RWPE2 (cell line): ENCODE measurements at regions not wholly inside any gene's neighbourhood (a gene's known extent, or its start where the extent isn't known, plus 50 kb on each side); places are given as distances from the start of the nearest gene placed in this dataset.

Source experiments
- ATAC-seq: fragments of 200-7000 bp; cut with Tn5 transposase; 3 replicates; pipeline ENCODE4 v1.9.1; 2021; ENCODE audit warnings: low read depth
- DNase-seq: peaks from one replicate; pipeline ENCODE4 v3.0.0-alpha.2; 2020; ENCODE audit warnings: low spot score
- H3K27ac ChIP-seq: fragments of 450-650 bp; 2 replicates; pipeline ENCODE4 v1.5.1; 2017; ENCODE audit warnings: mild to moderate bottlenecking; ENCODE audit not compliant: poor library complexity, severe bottlenecking
- H3K27me3 ChIP-seq: fragments of 250-450 bp; sonication (Bioruptor Pico); 2 replicates; pipeline ENCODE4 v1.5.1; 2021; ENCODE audit warnings: mild to moderate bottlenecking, moderate library complexity; ENCODE audit not compliant: insufficient read depth, poor library complexity, severe bottlenecking
- H3K36me3 ChIP-seq: fragments of 250-450 bp; sonication (Bioruptor Pico); 2 replicates; pipeline ENCODE4 v1.5.1; 2020; ENCODE audit warnings: low read depth, mild to moderate bottlenecking, moderate library complexity
- H3K4me1 ChIP-seq: fragments of 250-450 bp; sonication (Bioruptor Pico); 2 replicates; pipeline ENCODE4 v1.5.1; 2021; ENCODE audit warnings: mild to moderate bottlenecking, moderate library complexity; ENCODE audit not compliant: insufficient read depth, poor library complexity, severe bottlenecking
- H3K4me3 ChIP-seq: fragments of 250-450 bp; sonication (Bioruptor Pico); 2 replicates; pipeline ENCODE4 v1.5.1; 2021; ENCODE audit warnings: mild to moderate bottlenecking, moderate library complexity; ENCODE audit not compliant: severe bottlenecking
- H3K9me3 ChIP-seq: fragments of 250-450 bp; sonication (Bioruptor Pico); 2 replicates; pipeline ENCODE4 v1.5.1; 2021; ENCODE audit warnings: mild to moderate bottlenecking, moderate library complexity; ENCODE audit not compliant: severe bottlenecking
- TF ChIP-seq, protein P1 (sequence below): fragments of 450-650 bp; IDR thresholded peaks from one replicate; pipeline ENCODE4 v1.5.1; 2017; ENCODE audit warnings: mild to moderate bottlenecking, moderate library complexity; ENCODE audit not compliant: poor library complexity, severe bottlenecking

DNA sequence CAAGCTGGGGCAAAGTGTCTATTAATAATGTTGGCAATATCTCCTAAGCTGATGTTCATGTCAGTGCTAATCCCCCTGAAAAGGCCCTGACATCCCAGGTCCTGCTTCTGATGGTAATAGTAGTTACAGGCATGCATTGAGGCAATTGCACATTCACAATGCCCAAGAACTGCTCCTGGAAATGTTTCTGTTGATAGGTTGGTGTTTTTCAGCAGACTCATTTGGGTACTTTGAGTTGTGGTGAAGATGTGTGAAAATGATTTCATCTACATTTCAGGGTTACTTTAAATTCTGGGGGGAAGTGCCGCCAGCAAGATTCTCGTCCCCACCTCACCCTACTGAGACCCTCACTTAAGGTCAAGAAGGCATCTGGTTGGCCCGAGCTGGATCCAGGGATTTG is 92.9 kb downstream of the BBS10 start:
- TF ChIP-seq, protein P1, sequence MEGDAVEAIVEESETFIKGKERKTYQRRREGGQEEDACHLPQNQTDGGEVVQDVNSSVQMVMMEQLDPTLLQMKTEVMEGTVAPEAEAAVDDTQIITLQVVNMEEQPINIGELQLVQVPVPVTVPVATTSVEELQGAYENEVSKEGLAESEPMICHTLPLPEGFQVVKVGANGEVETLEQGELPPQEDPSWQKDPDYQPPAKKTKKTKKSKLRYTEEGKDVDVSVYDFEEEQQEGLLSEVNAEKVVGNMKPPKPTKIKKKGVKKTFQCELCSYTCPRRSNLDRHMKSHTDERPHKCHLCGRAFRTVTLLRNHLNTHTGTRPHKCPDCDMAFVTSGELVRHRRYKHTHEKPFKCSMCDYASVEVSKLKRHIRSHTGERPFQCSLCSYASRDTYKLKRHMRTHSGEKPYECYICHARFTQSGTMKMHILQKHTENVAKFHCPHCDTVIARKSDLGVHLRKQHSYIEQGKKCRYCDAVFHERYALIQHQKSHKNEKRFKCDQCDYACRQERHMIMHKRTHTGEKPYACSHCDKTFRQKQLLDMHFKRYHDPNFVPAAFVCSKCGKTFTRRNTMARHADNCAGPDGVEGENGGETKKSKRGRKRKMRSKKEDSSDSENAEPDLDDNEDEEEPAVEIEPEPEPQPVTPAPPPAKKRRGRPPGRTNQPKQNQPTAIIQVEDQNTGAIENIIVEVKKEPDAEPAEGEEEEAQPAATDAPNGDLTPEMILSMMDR, result no peak
- no peaks in the 10 kb centered on the region for H3K9me3 ChIP-seq
- H3K27me3 ChIP-seq, result no peaks in the 10 kb centered on the region
- ATAC-seq (no peak), DNase-seq (no peak)
- peaks cover 15% of the 10 kb centered on the region for H3K4me1 ChIP-seq
- no peaks in the 10 kb centered on the region for H3K36me3 ChIP-seq
- H3K4me3 ChIP-seq, result no peak overlapping the region
- H3K27ac ChIP-seq, result no peak overlapping the region

DNA sequence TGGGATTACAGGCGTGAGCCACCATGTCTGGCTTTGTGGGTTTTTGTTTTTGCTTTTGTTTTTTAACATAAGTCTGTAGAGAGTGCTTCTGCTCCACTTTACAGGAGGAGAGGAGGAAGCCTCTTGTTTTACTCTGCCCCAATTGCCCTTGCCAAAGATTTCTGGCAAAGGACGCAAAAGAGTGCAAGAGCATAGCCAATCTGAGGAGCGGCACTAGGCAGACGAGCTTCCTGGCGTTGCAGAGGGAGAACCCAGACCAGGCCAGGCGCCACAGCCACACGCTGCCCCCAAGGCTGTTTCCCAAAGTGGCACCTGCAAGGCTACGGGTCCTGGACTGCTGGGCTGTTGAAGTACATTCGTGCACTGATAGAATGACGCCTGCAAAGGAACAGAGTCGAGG is 96.2 kb downstream of the BBS10 start:
- TF ChIP-seq, protein P1, result no peak
- Histone ChIP-seq H3K4me3 (no peak overlapping the region), H3K27ac (no peak overlapping the region), H3K27me3 (no peaks in the 10 kb centered on the region), H3K36me3 (no peaks in the 10 kb centered on the region), H3K9me3 (no peaks in the 10 kb centered on the region), H3K4me1 (no peaks in the 10 kb centered on the region)
- ATAC-seq (no peak), DNase-seq (no peak)

DNA sequence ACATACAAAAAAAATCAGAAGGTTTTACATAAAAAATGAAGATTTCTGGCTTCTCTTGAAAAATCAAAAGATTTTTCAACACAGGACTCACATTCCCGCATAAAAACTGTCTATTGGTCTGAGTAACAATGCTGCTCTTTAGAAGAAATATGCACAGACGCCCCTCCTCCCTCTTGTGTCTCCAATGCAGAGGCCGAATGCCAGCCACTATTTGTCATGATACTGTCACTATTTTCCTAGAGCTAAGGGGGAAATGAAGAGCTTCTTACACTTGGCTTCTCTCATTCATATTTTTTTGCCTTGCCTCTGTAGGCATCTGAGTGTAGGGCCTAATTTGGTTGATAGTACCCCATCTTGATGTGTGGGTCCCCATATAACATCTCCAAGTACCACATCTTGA is 98.0 kb downstream of the BBS10 start:
- no peak overlapping the region for H3K4me3 ChIP-seq
- H3K36me3 ChIP-seq, result no peaks in the 10 kb centered on the region
- no peak for DNase-seq
- no peaks in the 10 kb centered on the region for H3K4me1 ChIP-seq
- TF ChIP-seq, protein P1, result no peak
- H3K9me3 ChIP-seq, result no peaks in the 10 kb centered on the region
- ATAC-seq, result no peak
- H3K27ac ChIP-seq, result no peak overlapping the region
- H3K27me3 ChIP-seq, result no peaks in the 10 kb centered on the region

DNA sequence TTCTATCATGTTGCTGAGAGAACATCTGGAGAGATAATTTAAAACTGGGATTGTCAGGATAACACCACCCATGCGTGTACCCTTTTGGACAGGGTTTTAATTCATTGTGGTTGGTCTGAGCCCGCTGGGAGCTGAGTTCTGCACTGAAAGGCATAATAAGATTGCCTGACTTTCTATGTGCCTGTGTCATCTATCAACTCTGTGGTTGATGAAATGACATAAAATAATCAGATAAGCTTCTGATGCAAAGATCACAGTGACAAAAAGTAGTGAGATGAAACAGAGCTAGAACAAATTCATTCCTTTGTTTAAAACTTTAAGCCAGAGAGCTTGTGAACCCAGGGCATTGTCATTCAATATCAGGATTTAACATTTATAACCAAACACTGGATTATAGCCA is 98.7 kb downstream of the BBS10 start:
- no peaks in the 10 kb centered on the region for H3K4me1 ChIP-seq
- DNase-seq, result no peak
- ATAC-seq, result no peak
- H3K36me3 ChIP-seq, result no peaks in the 10 kb centered on the region
- H3K27ac ChIP-seq, result no peak overlapping the region
- no peaks in the 10 kb centered on the region for H3K27me3 ChIP-seq
- H3K4me3 ChIP-seq, result no peak overlapping the region
- TF ChIP-seq, protein P1, result no peak
- H3K9me3 ChIP-seq, result no peaks in the 10 kb centered on the region

DNA sequence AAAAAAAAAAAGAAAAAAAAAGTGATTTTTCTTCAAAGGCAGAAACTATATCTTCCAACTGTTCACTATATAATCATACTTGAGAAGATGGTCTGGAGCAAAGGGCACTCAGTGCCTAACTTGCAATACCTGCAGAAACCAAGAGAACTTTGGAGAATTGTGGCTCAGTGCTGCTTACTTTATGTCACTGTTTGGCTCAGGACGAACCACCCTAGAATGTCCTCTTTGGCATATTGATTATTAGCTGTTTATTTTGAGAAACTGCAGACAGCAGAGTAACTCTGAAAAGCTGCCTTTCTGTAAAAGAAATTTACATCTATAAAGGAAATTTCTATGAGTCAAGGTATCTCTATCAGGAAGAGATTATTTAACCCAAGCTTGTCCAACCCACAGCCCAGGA is 100.2 kb downstream of the BBS10 start:
- Histone ChIP-seq H3K27ac (no peak overlapping the region), H3K4me1 (no peaks in the 10 kb centered on the region), H3K27me3 (no peaks in the 10 kb centered on the region), H3K4me3 (no peak overlapping the region), H3K36me3 (no peaks in the 10 kb centered on the region), H3K9me3 (no peaks in the 10 kb centered on the region)
- no peak for DNase-seq
- TF ChIP-seq, protein P1, result no peak
- no peak for ATAC-seq
